HEK293 (cell line): ENCODE measurements at regions not wholly inside any gene's neighbourhood (a gene's known extent, or its start where the extent isn't known, plus 50 kb on each side); places are given as distances from the start of the nearest gene placed in this dataset.

Source experiments
- CTCF ChIA-PET: fragments of 350-600 bp; formaldehyde crosslinking; extraction: SDS; loops from one replicate; lab custom pipeline; 2021; ENCODE audit warnings: antibody characterized with exemption; lab: Yijun Ruan, JAX
- POLR2A ChIA-PET: fragments of 300-600 bp; formaldehyde crosslinking; extraction: SDS; loops from one replicate; lab custom pipeline; 2020; ENCODE audit warnings: antibody characterized with exemption, inconsistent platforms; lab: Yijun Ruan, JAX
- H3K27ac ChIP-seq: fragments of 200-500 bp; sonication (Bioruptor generic); 2 replicates; pipeline ENCODE4 v1.5.1; 2014; ENCODE audit warnings: low read depth, low read length, control low read depth, inconsistent platforms; ENCODE audit errors: extremely low read depth
- H3K36me3 ChIP-seq, 2 experiments: fragments of 200-500 bp in 1 of 2; sonication (Bioruptor generic) in 1 of 2; 1 replicate in 1 of 2; 2 replicates in 1 of 2; pipeline ENCODE4 v1.5.1; 2014 to 2017; ENCODE audit warnings: inconsistent platforms in 2 of 2, low read length in 2 of 2; ENCODE audit not compliant: control insufficient read depth in 2 of 2, insufficient read depth in 1 of 2
- H3K4me1 ChIP-seq: fragments of 200-500 bp; sonication (Bioruptor generic); 2 replicates; pipeline ENCODE4 v1.5.1; 2014; ENCODE audit warnings: mild to moderate bottlenecking, low read length, inconsistent platforms; ENCODE audit not compliant: control insufficient read depth, insufficient read depth
- H3K4me3 ChIP-seq: 2 replicates; pipeline ENCODE4 v1.5.1; 2011; ENCODE audit warnings: low read depth, mild to moderate bottlenecking, control low read depth, low read length, moderate library complexity
- H3K9me3 ChIP-seq: fragments of 200-500 bp; sonication (Bioruptor generic); 2 replicates; pipeline ENCODE4 v1.5.1; 2014; ENCODE audit warnings: low read depth, low read length, inconsistent platforms; ENCODE audit not compliant: control insufficient read depth, insufficient read depth
- CTCF ChIP-seq: fragments of 450-650 bp; formaldehyde crosslinking; IDR thresholded peaks from 2 replicates; pipeline ENCODE4 v1.5.1; 2016; ENCODE audit warnings: missing biosample characterization, missing genetic modification characterization
- FEZF1 ChIP-seq: fragments of 450-650 bp; formaldehyde crosslinking; IDR thresholded peaks from 2 replicates; pipeline ENCODE4 v1.5.1; 2016; ENCODE audit warnings: missing biosample characterization, missing genetic modification characterization
- HOXA7 ChIP-seq: sonication (generic); formaldehyde crosslinking; IDR thresholded peaks from 2 replicates; pipeline ENCODE4 v1.8.1; 2022; ENCODE audit warnings: missing genetic modification reagents, borderline replicate concordance
- INSM2 ChIP-seq: fragments of 450-650 bp; formaldehyde crosslinking; IDR thresholded peaks from 2 replicates; pipeline ENCODE4 v1.5.1; 2016; ENCODE audit warnings: missing biosample characterization, missing genetic modification characterization
- REST ChIP-seq: fragments of 450-650 bp; formaldehyde crosslinking; IDR thresholded peaks from 2 replicates; pipeline ENCODE4 v1.5.1; 2016; ENCODE audit warnings: missing biosample characterization, missing genetic modification characterization
- SCRT1 ChIP-seq: fragments of 450-650 bp; formaldehyde crosslinking; IDR thresholded peaks from 2 replicates; pipeline ENCODE4 v1.5.1; 2016; ENCODE audit warnings: missing biosample characterization, missing genetic modification characterization, borderline replicate concordance
- SP2 ChIP-seq: fragments of 450-650 bp; formaldehyde crosslinking; IDR thresholded peaks from 2 replicates; pipeline ENCODE4 v1.5.1; 2016; ENCODE audit warnings: missing biosample characterization, missing genetic modification characterization
- ZBTB8A ChIP-seq: fragments of 450-650 bp; formaldehyde crosslinking; IDR thresholded peaks from 2 replicates; pipeline ENCODE4 v1.5.1; 2016; ENCODE audit warnings: missing biosample characterization, missing genetic modification characterization
- ZFP41 ChIP-seq: fragments of 450-650 bp; formaldehyde crosslinking; IDR thresholded peaks from 2 replicates; pipeline ENCODE4 v1.5.1; 2016; ENCODE audit warnings: missing biosample characterization, missing genetic modification characterization, borderline replicate concordance
- ZNF121 ChIP-seq: fragments of 450-650 bp; formaldehyde crosslinking; IDR thresholded peaks from 2 replicates; pipeline ENCODE4 v1.5.1; 2016; ENCODE audit warnings: missing biosample characterization, missing genetic modification characterization
- ZNF138 ChIP-seq: fragments of 450-650 bp; formaldehyde crosslinking; IDR thresholded peaks from 2 replicates; pipeline ENCODE4 v1.5.1; 2016; ENCODE audit warnings: missing biosample characterization, missing genetic modification characterization, borderline replicate concordance
- ZNF175 ChIP-seq: fragments of 450-650 bp; formaldehyde crosslinking; IDR thresholded peaks from 2 replicates; pipeline ENCODE4 v1.5.1; 2016; ENCODE audit warnings: missing biosample characterization, missing genetic modification characterization
- ZNF274 ChIP-seq, 2 experiments: fragments of 200-500 bp in 1 of 2; fragments of 450-650 bp in 1 of 2; sonication (Bioruptor generic) in 1 of 2; formaldehyde crosslinking in 1 of 2; IDR thresholded peaks; 2 replicates each; pipeline versions ENCODE4 v1.5.1 to v1.6.1; 2014 to 2016; ENCODE audit warnings: borderline replicate concordance in 1 of 2, inconsistent platforms in 1 of 2, low read length in 1 of 2, missing biosample characterization in 1 of 2, missing genetic modification characterization in 1 of 2
- ZNF404 ChIP-seq: fragments of 450-650 bp; formaldehyde crosslinking; IDR thresholded peaks from 2 replicates; pipeline ENCODE4 v1.5.1; 2017; ENCODE audit warnings: missing biosample characterization, missing genetic modification characterization
- ZNF518A ChIP-seq: fragments of 450-650 bp; formaldehyde crosslinking; conservative IDR thresholded peaks from 2 replicates; pipeline ENCODE4 v1.5.1; 2016; ENCODE audit warnings: low read depth, missing biosample characterization, missing genetic modification characterization
- ZNF600 ChIP-seq: fragments of 450-650 bp; formaldehyde crosslinking; IDR thresholded peaks from 2 replicates; pipeline ENCODE4 v1.5.1; 2016; ENCODE audit warnings: missing biosample characterization, missing genetic modification characterization

- H3K4me3 ChIP-seq: no peak overlapping the region
- 0 out of 2 replicates have a peak, but pooled peaks cover 3% of the 10 kb centered on the region for H3K4me1 ChIP-seq
- POLR2A ChIA-PET: no interaction called here
- H3K9me3 ChIP-seq: no peaks in the 10 kb centered on the region
- no peaks in the 10 kb centered on the region for H3K36me3 ChIP-seq
- CTCF ChIA-PET: interaction anchor here (0.5 to 1.0 kb wide), 3 partner anchors 25 to 834 kb away, joined by 3 read pairs; no protein-coding TSS in a partner anchor
- no peak overlapping the region for H3K27ac ChIP-seq
- TF ChIP-seq ZNF138 (tag by site-specific recombination) (no peak), ZNF600 (tag by site-specific recombination) (no peak), ZBTB8A (no peak), HOXA7 (CRISPR knock-in tag) (no peak), FEZF1 (tag by site-specific recombination) (no peak), ZFP41 (tag by site-specific recombination) (no peak), INSM2 (tag by site-specific recombination) (no peak), ZNF274 (IDR thresholded peaks at IDR 0.05; ENCODE audit: low read length) (no peak), ZNF274 (tag by site-specific recombination; IDR thresholded peaks at IDR 0.05; ENCODE audit: borderline replicate concordance) (no peak), SCRT1 (tag by site-specific recombination) (no peak), CTCF (tag by site-specific recombination) (no peak), ZNF518A (tag by site-specific recombination) (no peak), ZNF404 (no peak), REST (tag by site-specific recombination) (no peak), SP2 (no peak), ZNF175 (tag by site-specific recombination) (no peak), ZNF121 (tag by site-specific recombination) (no peak)
Observed at GRCh38 chr2:217625557-217626169, 377.1 kb downstream of the TNS1 start.
